Trophoblast cell (in vitro differentiated cells and primary cell): ENCODE measurements at regions not wholly inside any gene's neighbourhood (a gene's known extent, or its start where the extent isn't known, plus 50 kb on each side); places are given as distances from the start of the nearest gene placed in this dataset.

Experiments used
- DNase-seq, 2 donors: peaks; one replicate each; pipeline ENCODE4 v3.0.0-alpha.2; 2016
- H2AFZ ChIP-seq: 2 replicates; pipeline ENCODE4 v1.6.1; 2013; ENCODE audit warnings: low read length, moderate library complexity, mild to moderate bottlenecking; ENCODE audit not compliant: insufficient read depth, poor library complexity
- H2AK5ac ChIP-seq: 2 replicates; pipeline ENCODE4 v1.6.1; 2013; ENCODE audit warnings: mild to moderate bottlenecking, low read length
- H2BK120ac ChIP-seq: 2 replicates; pipeline ENCODE4 v1.6.1; 2013; ENCODE audit warnings: low read length, mild to moderate bottlenecking, moderate library complexity; ENCODE audit not compliant: insufficient read depth, poor library complexity
- H2BK12ac ChIP-seq: 2 replicates; pipeline ENCODE4 v1.6.1; 2013; ENCODE audit warnings: mild to moderate bottlenecking, low read length, moderate library complexity
- H2BK5ac ChIP-seq: 2 replicates; pipeline ENCODE4 v1.6.1; 2013; ENCODE audit warnings: low read length, low read depth, moderate library complexity, mild to moderate bottlenecking; ENCODE audit not compliant: poor library complexity
- H3K14ac ChIP-seq: 2 replicates; pipeline ENCODE4 v1.6.1; 2013; ENCODE audit warnings: mild to moderate bottlenecking, low read length
- H3K18ac ChIP-seq: 2 replicates; pipeline ENCODE4 v1.6.1; 2013; ENCODE audit warnings: mild to moderate bottlenecking, low read length
- H3K23ac ChIP-seq: 2 replicates; pipeline ENCODE4 v1.6.1; 2013; ENCODE audit warnings: low read length
- H3K27ac ChIP-seq: 2 replicates; pipeline ENCODE4 v1.5.1; 2013; ENCODE audit warnings: low read depth, mild to moderate bottlenecking, inconsistent platforms, low read length, moderate library complexity
- H3K27me3 ChIP-seq: 2 replicates; pipeline ENCODE4 v1.6.1; 2013; ENCODE audit warnings: inconsistent platforms, mild to moderate bottlenecking, low read length, moderate library complexity; ENCODE audit not compliant: insufficient read depth
- H3K36me3 ChIP-seq, 2 experiments: 1 replicate in 1 of 2; 2 replicates in 1 of 2; pipeline ENCODE4 v1.6.1; 2013; ENCODE audit warnings: low read length in 2 of 2, mild to moderate bottlenecking in 2 of 2, moderate library complexity in 1 of 2; ENCODE audit not compliant: insufficient read depth in 2 of 2, control insufficient read depth in 1 of 2
- H3K4ac ChIP-seq: 2 replicates; pipeline ENCODE4 v1.6.1; 2013; ENCODE audit warnings: low read depth, mild to moderate bottlenecking, low read length, moderate library complexity
- H3K4me1 ChIP-seq, 2 experiments: 1 replicate in 1 of 2; 2 replicates in 1 of 2; pipeline ENCODE4 v1.6.1; 2013; ENCODE audit warnings: low read length in 2 of 2, mild to moderate bottlenecking in 2 of 2, moderate library complexity in 1 of 2; ENCODE audit not compliant: insufficient read depth in 2 of 2, control insufficient read depth in 1 of 2
- H3K4me2 ChIP-seq: 2 replicates; pipeline ENCODE4 v1.6.1; 2013; ENCODE audit warnings: inconsistent platforms, mild to moderate bottlenecking, low read length, moderate library complexity
- H3K4me3 ChIP-seq: 2 replicates; pipeline ENCODE4 v1.5.1; 2013; ENCODE audit warnings: mild to moderate bottlenecking, low read depth, low read length, inconsistent platforms
- H3K79me1 ChIP-seq: one replicate; pipeline ENCODE4 v1.6.1; 2013; ENCODE audit warnings: low read length
- H3K79me2 ChIP-seq: 2 replicates; pipeline ENCODE4 v1.6.1; 2013; ENCODE audit warnings: low read length, mild to moderate bottlenecking; ENCODE audit not compliant: control insufficient read depth, insufficient read depth, poor library complexity
- H3K9ac ChIP-seq: 2 replicates; pipeline ENCODE4 v1.6.1; 2013; ENCODE audit warnings: mild to moderate bottlenecking, low read length
- H3K9me3 ChIP-seq: 2 replicates; pipeline ENCODE4 v1.6.1; 2013; ENCODE audit warnings: low read depth, mild to moderate bottlenecking, control low read depth, inconsistent platforms, low read length; ENCODE audit not compliant: insufficient read depth
- H4K12ac ChIP-seq: 2 replicates; pipeline ENCODE4 v1.6.1; 2013; ENCODE audit warnings: low read depth, mild to moderate bottlenecking, low read length, moderate library complexity
- H4K8ac ChIP-seq: 2 replicates; pipeline ENCODE4 v1.6.1; 2013; ENCODE audit warnings: low read depth, mild to moderate bottlenecking, low read length, moderate library complexity
- H4K91ac ChIP-seq: one replicate; pipeline ENCODE4 v1.6.1; 2013; ENCODE audit warnings: low read depth, mild to moderate bottlenecking, low read length, moderate library complexity
- WGBS: extraction: QIAGEN DNeasy Blood & Tissue Kit; methylation state at CpG from one replicate; pipeline ENCODE4 v1.1.7; 2013; ENCODE audit warnings: missing lambda C conversion rate; ENCODE audit not compliant: insufficient read length, insufficient coverage; ENCODE audit errors: extremely low coverage; 5-methylcytosine and 5-hydroxymethylcytosine counted together

DNA sequence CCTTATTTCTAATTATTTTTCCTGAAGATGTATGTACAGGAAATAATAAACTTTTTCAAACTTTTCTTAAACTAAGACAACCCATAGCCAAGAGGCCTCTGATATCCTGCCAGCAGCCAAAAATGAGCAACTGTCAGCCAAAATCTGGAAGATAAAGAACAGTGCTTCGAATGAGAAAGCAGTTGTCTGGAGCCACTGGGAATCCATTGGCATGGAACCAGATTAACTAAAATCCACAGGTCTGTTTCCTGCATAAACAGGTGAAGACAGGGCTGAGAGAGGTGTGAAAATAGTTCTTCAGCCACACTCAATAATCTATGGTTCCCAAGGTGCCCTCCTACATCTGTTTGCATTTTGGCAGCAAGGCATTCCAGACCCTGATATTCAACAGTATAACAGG is 1076.7 kb upstream of the PIK3C3 start:
- no CpG with 5 or more reads among the region's 1 CpG for WGBS

DNA sequence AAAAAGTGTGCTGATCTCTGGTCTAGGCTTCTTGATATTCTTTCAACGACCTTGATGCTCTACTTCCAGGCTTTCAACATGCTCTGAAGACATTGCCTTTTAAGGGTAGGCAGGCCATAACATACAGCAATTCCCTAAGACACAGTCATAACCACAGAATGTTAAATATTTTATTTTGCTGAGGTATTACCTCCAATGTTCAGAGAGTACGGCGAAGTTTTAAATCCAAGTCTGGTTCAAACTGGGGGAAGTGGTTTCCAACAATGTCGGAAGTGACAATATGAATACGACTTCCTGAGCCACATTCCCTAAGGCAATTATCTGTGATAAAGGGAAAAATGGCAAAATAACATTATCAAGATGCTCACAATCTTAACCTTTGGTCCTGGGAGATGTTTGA is 1077.9 kb upstream of the PIK3C3 start:
- Histone ChIP-seq H3K4me2 (no peak overlapping the region), H2AFZ (no peak overlapping the region), H4K12ac (no peak overlapping the region), H3K4me3 (no peak overlapping the region), H3K9me3 (no peaks in the 10 kb centered on the region), H4K8ac (no peak overlapping the region), H2BK120ac (no peak overlapping the region), H3K4ac (no peak overlapping the region), H3K18ac (no peak overlapping the region), H3K79me2 (no peaks in the 10 kb centered on the region), H3K36me3 (no peaks in the 10 kb centered on the region), H2BK5ac (no peak overlapping the region), H3K14ac (no peak overlapping the region), H2AK5ac (no peak overlapping the region), H3K9ac (no peak overlapping the region), H3K23ac (no peak overlapping the region), H3K79me1 (no peaks in the 10 kb centered on the region), H3K27ac (no peak overlapping the region), H3K4me1 (peaks cover 0 to 2% of the 10 kb centered on the region in 2 experiments), H2BK12ac (no peak overlapping the region), H3K27me3 (no peaks in the 10 kb centered on the region), H4K91ac (no peak overlapping the region)
- peak in 1 of 2 donors; percentile 14 for DNase-seq
- WGBS: no CpG with 5 or more reads among the region's 5 CpGs

More for the DNA sequence above, 1076.7 kb upstream of the PIK3C3 start:
- H3K18ac ChIP-seq: no peak overlapping the region
- H2BK12ac ChIP-seq: no peak overlapping the region
- H3K23ac ChIP-seq: no peak overlapping the region
- H2BK120ac ChIP-seq: no peak overlapping the region
- H2BK5ac ChIP-seq: no peak overlapping the region
- no peak overlapping the region for H3K4ac ChIP-seq
- no peaks in the 10 kb centered on the region for H3K79me2 ChIP-seq
- no peak overlapping the region for H3K27ac ChIP-seq
- no peaks in the 10 kb centered on the region for H3K79me1 ChIP-seq
- H4K8ac ChIP-seq: no peak overlapping the region
- H4K12ac ChIP-seq: no peak overlapping the region
- H3K4me3 ChIP-seq: no peak overlapping the region
- no peak overlapping the region for H4K91ac ChIP-seq
- H3K27me3 ChIP-seq: no peaks in the 10 kb centered on the region
- no peak overlapping the region for H3K14ac ChIP-seq
- no peak overlapping the region for H3K9ac ChIP-seq
- H2AK5ac ChIP-seq: no peak overlapping the region
- no peaks in the 10 kb centered on the region for H3K36me3 ChIP-seq
- H3K9me3 ChIP-seq: no peaks in the 10 kb centered on the region
- peaks cover 0 to 2% of the 10 kb centered on the region in 2 experiments for H3K4me1 ChIP-seq
- DNase-seq: no peak
- H3K4me2 ChIP-seq: no peak overlapping the region
- no peak overlapping the region for H2AFZ ChIP-seq

DNA sequence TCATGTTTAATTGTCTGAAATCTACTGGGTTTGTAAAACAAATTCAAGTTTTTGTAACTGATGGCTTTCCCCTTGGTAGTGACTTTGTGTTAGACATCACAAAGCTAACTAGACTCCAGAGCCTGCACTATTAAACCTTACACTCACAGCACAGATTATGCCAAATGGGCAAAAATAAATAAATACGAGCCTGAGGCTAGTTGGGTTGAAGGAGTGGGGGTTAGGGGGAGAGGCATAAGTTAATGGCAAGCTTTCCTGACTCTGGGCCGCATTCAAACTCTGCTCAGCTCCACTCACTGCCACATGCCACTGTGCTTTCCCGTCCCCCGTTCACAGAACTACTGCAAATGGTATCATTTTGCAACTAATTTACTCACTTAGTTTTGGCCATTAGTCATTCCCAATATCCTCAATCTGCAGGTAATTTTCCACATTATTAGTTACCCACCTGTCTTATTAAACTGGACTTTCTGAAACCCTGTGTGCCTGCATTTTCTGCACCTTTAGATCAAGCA is 1079.9 kb upstream of the PIK3C3 start:
- H3K36me3 ChIP-seq: no peaks in the 10 kb centered on the region
- H3K14ac ChIP-seq: no peak overlapping the region
- H3K79me2 ChIP-seq: no peaks in the 10 kb centered on the region
- H2BK5ac ChIP-seq: no peak overlapping the region
- H3K18ac ChIP-seq: no peak overlapping the region
- no peak overlapping the region for H2AK5ac ChIP-seq
- H4K12ac ChIP-seq: no peak overlapping the region
- no peak overlapping the region for H3K4ac ChIP-seq
- H3K4me2 ChIP-seq: no peak overlapping the region
- no CpG with 5 or more reads among the region's 4 CpGs for WGBS
- H3K27ac ChIP-seq: no peak overlapping the region
- no peak for DNase-seq
- H3K27me3 ChIP-seq: no peaks in the 10 kb centered on the region
- H4K8ac ChIP-seq: no peak overlapping the region
- no peaks in the 10 kb centered on the region for H3K79me1 ChIP-seq
- peaks cover 0 to 2% of the 10 kb centered on the region in 2 experiments for H3K4me1 ChIP-seq
- peak overlapping the region; percentile 37 for H4K91ac ChIP-seq
- H2BK12ac ChIP-seq: no peak overlapping the region
- no peak overlapping the region for H3K23ac ChIP-seq
- no peaks in the 10 kb centered on the region for H3K9me3 ChIP-seq
- no peak overlapping the region for H2BK120ac ChIP-seq
- no peak overlapping the region for H3K4me3 ChIP-seq
- H3K9ac ChIP-seq: no peak overlapping the region
- no peak overlapping the region for H2AFZ ChIP-seq

DNA sequence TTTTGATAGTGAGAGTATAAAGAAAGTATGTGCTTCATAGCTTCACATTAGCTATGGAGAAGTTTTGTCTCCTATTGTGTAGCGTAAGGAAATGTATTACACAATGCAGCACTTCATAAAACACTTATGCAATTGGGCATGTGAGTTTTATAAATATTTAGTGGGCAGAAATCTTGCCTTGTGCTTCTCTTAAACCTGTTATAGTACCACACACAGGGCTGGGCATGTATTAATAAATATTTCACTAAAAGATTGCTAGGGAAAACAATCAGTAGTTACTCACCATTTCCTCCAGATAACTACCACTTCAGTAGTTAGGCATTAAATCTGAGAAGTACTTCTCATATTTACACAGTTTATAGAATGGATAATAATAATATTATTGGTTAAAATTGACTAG is 1080.8 kb upstream of the PIK3C3 start:
- no peak overlapping the region for H4K91ac ChIP-seq
- H3K9ac ChIP-seq: no peak overlapping the region
- H2AK5ac ChIP-seq: no peak overlapping the region
- no peak overlapping the region for H3K4me3 ChIP-seq
- no peak overlapping the region for H3K14ac ChIP-seq
- H3K79me1 ChIP-seq: no peaks in the 10 kb centered on the region
- H3K27me3 ChIP-seq: no peaks in the 10 kb centered on the region
- no peak overlapping the region for H2BK5ac ChIP-seq
- no peak overlapping the region for H2BK12ac ChIP-seq
- no peak overlapping the region for H3K18ac ChIP-seq
- DNase-seq: no peak
- H3K4me1 ChIP-seq: peaks cover 0 to 2% of the 10 kb centered on the region in 2 experiments
- H4K12ac ChIP-seq: no peak overlapping the region
- WGBS: no CpG with 5 or more reads among the region's 1 CpG
- H3K27ac ChIP-seq: no peak overlapping the region
- H2AFZ ChIP-seq: no peak overlapping the region
- H3K79me2 ChIP-seq: no peaks in the 10 kb centered on the region
- H3K4me2 ChIP-seq: no peak overlapping the region
- H3K23ac ChIP-seq: no peak overlapping the region
- H2BK120ac ChIP-seq: no peak overlapping the region
- H4K8ac ChIP-seq: no peak overlapping the region
- no peaks in the 10 kb centered on the region for H3K9me3 ChIP-seq
- H3K4ac ChIP-seq: no peak overlapping the region
- H3K36me3 ChIP-seq: no peaks in the 10 kb centered on the region
